ENCODE measurements at regions not wholly inside any gene's neighbourhood (a gene's known extent, or its start where the extent isn't known, plus 50 kb on each side); places are given as distances from the start of the nearest gene placed in this dataset.

GRCh38 chr3:162701211-162701610, 1204.6 kb downstream of the OTOL1 start:
- TF ChIP-seq EZH2phosphoT487 (IDR thresholded peaks at IDR 0.05; ENCODE audit: borderline replicate concordance) (no peak), CTCF (conservative IDR thresholded peaks at IDR 0.05; ENCODE audit: low read length) (no peak)
- peaks cover 3% of the 10 kb centered on the region for H3K4me1 ChIP-seq (ENCODE audit: insufficient read depth, low read length, poor library complexity, severe bottlenecking)
- no peaks in the 10 kb centered on the region for H3K27me3 ChIP-seq (ENCODE audit: insufficient read depth, low read length, poor library complexity, severe bottlenecking)
- no peaks in the 10 kb centered on the region for H3K36me3 ChIP-seq (ENCODE audit: insufficient read depth, low read length)
- no peaks in the 10 kb centered on the region for H3K9me2 ChIP-seq (replicated peaks; ENCODE audit: low read depth, low read length)
- no peak overlapping the region for H3K9ac ChIP-seq (ENCODE audit: low read depth, low read length, poor library complexity, severe bottlenecking)
- H3K4me3 ChIP-seq (ENCODE audit: low read length, poor library complexity, severe bottlenecking), result no peak overlapping the region
- no peaks in the 10 kb centered on the region for H3F3A ChIP-seq (ENCODE audit: low read depth)
- H4K20me1 ChIP-seq (ENCODE audit: insufficient read depth, low read length, poor library complexity, severe bottlenecking), result no peaks in the 10 kb centered on the region
- H2AFZ ChIP-seq (ENCODE audit: low read length), result no peak overlapping the region
- H3K9me3 ChIP-seq (ENCODE audit: insufficient read depth, low read depth, low read length), result no peaks in the 10 kb centered on the region
- no peaks in the 10 kb centered on the region for H3K79me2 ChIP-seq (ENCODE audit: insufficient read depth, low read length)
- H3K4me2 ChIP-seq (ENCODE audit: low read depth, low read length, poor library complexity, severe bottlenecking), result no peak overlapping the region

- Histone ChIP-seq H3K4me2 (ENCODE audit: low read depth, low read length, poor library complexity, severe bottlenecking) (no peak overlapping the region), H3K9me3 (ENCODE audit: insufficient read depth, low read depth, low read length) (no peaks in the 10 kb centered on the region), H3K9me2 (replicated peaks; ENCODE audit: low read depth, low read length) (no peaks in the 10 kb centered on the region), H2AFZ (ENCODE audit: low read length) (no peak overlapping the region), H3K4me1 (ENCODE audit: insufficient read depth, low read length, poor library complexity, severe bottlenecking) (no peaks in the 10 kb centered on the region), H3K4me3 (ENCODE audit: low read length, poor library complexity, severe bottlenecking) (no peak overlapping the region), H3K36me3 (ENCODE audit: insufficient read depth, low read length) (no peaks in the 10 kb centered on the region), H3K9ac (ENCODE audit: low read depth, low read length, poor library complexity, severe bottlenecking) (no peak overlapping the region), H3F3A (ENCODE audit: low read depth) (no peaks in the 10 kb centered on the region), H4K20me1 (ENCODE audit: insufficient read depth, low read length, poor library complexity, severe bottlenecking) (no peaks in the 10 kb centered on the region), H3K27me3 (ENCODE audit: insufficient read depth, low read length, poor library complexity, severe bottlenecking) (no peaks in the 10 kb centered on the region), H3K79me2 (ENCODE audit: insufficient read depth, low read length) (no peaks in the 10 kb centered on the region)
- TF ChIP-seq EZH2phosphoT487 (IDR thresholded peaks at IDR 0.05; ENCODE audit: borderline replicate concordance), result no peak
- TF ChIP-seq CTCF (conservative IDR thresholded peaks at IDR 0.05; ENCODE audit: low read length), result no peak
Observed at GRCh38 chr3:162702768-162703385, 1206.3 kb downstream of the OTOL1 start.

GRCh38 chr3:162704238-162704637, 1207.6 kb downstream of the OTOL1 start:
- Histone ChIP-seq H4K20me1 (ENCODE audit: insufficient read depth, low read length, poor library complexity, severe bottlenecking) (no peaks in the 10 kb centered on the region), H3K9me3 (ENCODE audit: insufficient read depth, low read depth, low read length) (no peaks in the 10 kb centered on the region), H3K79me2 (ENCODE audit: insufficient read depth, low read length) (no peaks in the 10 kb centered on the region), H3K4me3 (ENCODE audit: low read length, poor library complexity, severe bottlenecking) (no peak overlapping the region), H3K9me2 (replicated peaks; ENCODE audit: low read depth, low read length) (no peaks in the 10 kb centered on the region), H3K9ac (ENCODE audit: low read depth, low read length, poor library complexity, severe bottlenecking) (no peak overlapping the region), H3K36me3 (ENCODE audit: insufficient read depth, low read length) (no peaks in the 10 kb centered on the region), H2AFZ (ENCODE audit: low read length) (no peak overlapping the region), H3K4me1 (ENCODE audit: insufficient read depth, low read length, poor library complexity, severe bottlenecking) (no peaks in the 10 kb centered on the region), H3K4me2 (ENCODE audit: low read depth, low read length, poor library complexity, severe bottlenecking) (no peak overlapping the region), H3K27me3 (ENCODE audit: insufficient read depth, low read length, poor library complexity, severe bottlenecking) (no peaks in the 10 kb centered on the region), H3F3A (ENCODE audit: low read depth) (no peaks in the 10 kb centered on the region)
- no peak for TF ChIP-seq CTCF (conservative IDR thresholded peaks at IDR 0.05; ENCODE audit: low read length)
- TF ChIP-seq EZH2phosphoT487 (IDR thresholded peaks at IDR 0.05; ENCODE audit: borderline replicate concordance), result no peak

Data from Loucy (cell line).